HEK293 (cell line): ENCODE measurements at regions not wholly inside any gene's neighbourhood (a gene's known extent, or its start where the extent isn't known, plus 50 kb on each side); places are given as distances from the start of the nearest gene placed in this dataset.

ENCODE experiments used
- YY1 ChIP-seq: fragments of 450-650 bp; formaldehyde crosslinking; IDR thresholded peaks from 2 replicates; pipeline ENCODE4 v1.5.1; 2018; ENCODE audit warnings: missing biosample characterization, missing genetic modification characterization
- ZBTB48 ChIP-seq: fragments of 450-650 bp; formaldehyde crosslinking; IDR thresholded peaks from 2 replicates; pipeline ENCODE4 v1.5.1; 2016; ENCODE audit warnings: missing biosample characterization, missing genetic modification characterization
- ZBTB7A ChIP-seq: fragments of 450-650 bp; formaldehyde crosslinking; IDR thresholded peaks from 2 replicates; pipeline ENCODE4 v1.5.1; 2016; ENCODE audit warnings: low read depth, missing biosample characterization, missing genetic modification characterization
- ZNF239 ChIP-seq: fragments of 450-650 bp; formaldehyde crosslinking; IDR thresholded peaks from 2 replicates; pipeline ENCODE4 v1.5.1; 2016; ENCODE audit warnings: missing biosample characterization, missing genetic modification characterization
- ZNF510 ChIP-seq: fragments of 450-650 bp; formaldehyde crosslinking; IDR thresholded peaks from 2 replicates; pipeline ENCODE4 v1.5.1; 2018; ENCODE audit warnings: mild to moderate bottlenecking, missing genetic modification characterization, missing biosample characterization; ENCODE audit not compliant: insufficient replicate concordance
- TF ChIP-seq, protein P1 (sequence below): fragments of 450-650 bp; formaldehyde crosslinking; IDR thresholded peaks from 2 replicates; pipeline ENCODE4 v1.5.1; 2016; ENCODE audit warnings: missing biosample characterization, missing genetic modification characterization
- TF ChIP-seq, protein P2 (sequence below): IDR thresholded peaks from 2 replicates; pipeline ENCODE4 v1.6.1; 2011; ENCODE audit warnings: mild to moderate bottlenecking, low read depth, low read length, borderline replicate concordance

DNA sequence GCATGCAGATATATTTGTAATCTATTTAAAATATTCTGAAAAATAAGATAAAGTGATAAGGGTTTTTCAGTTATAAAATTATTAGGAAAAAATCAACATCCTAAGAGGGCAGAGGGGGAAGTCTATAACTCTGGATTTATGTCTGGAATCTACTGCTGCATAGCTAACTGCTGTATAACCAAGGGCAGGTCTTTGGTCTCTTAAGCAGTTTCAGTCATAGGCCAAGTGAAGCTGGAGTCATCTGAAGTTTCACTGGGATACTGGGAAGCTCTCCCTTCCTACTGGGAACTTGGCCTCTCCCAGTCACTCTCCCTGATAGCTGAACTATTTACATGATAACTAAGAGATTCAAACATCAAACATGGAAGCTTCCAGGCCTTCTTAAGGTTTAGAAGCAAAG is 1409.9 kb upstream of the PCDH7 start:
- TF ChIP-seq ZNF510 (tag by site-specific recombination), result no peak
- no peak for TF ChIP-seq ZBTB7A (tag by site-specific recombination)
- no peak for TF ChIP-seq ZBTB48
- TF ChIP-seq, protein P1, sequence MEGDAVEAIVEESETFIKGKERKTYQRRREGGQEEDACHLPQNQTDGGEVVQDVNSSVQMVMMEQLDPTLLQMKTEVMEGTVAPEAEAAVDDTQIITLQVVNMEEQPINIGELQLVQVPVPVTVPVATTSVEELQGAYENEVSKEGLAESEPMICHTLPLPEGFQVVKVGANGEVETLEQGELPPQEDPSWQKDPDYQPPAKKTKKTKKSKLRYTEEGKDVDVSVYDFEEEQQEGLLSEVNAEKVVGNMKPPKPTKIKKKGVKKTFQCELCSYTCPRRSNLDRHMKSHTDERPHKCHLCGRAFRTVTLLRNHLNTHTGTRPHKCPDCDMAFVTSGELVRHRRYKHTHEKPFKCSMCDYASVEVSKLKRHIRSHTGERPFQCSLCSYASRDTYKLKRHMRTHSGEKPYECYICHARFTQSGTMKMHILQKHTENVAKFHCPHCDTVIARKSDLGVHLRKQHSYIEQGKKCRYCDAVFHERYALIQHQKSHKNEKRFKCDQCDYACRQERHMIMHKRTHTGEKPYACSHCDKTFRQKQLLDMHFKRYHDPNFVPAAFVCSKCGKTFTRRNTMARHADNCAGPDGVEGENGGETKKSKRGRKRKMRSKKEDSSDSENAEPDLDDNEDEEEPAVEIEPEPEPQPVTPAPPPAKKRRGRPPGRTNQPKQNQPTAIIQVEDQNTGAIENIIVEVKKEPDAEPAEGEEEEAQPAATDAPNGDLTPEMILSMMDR (tag by site-specific recombination), result no peak
- TF ChIP-seq YY1 (tag by site-specific recombination), result no peak
- TF ChIP-seq ZNF239, result no peak
- TF ChIP-seq, protein P2, sequence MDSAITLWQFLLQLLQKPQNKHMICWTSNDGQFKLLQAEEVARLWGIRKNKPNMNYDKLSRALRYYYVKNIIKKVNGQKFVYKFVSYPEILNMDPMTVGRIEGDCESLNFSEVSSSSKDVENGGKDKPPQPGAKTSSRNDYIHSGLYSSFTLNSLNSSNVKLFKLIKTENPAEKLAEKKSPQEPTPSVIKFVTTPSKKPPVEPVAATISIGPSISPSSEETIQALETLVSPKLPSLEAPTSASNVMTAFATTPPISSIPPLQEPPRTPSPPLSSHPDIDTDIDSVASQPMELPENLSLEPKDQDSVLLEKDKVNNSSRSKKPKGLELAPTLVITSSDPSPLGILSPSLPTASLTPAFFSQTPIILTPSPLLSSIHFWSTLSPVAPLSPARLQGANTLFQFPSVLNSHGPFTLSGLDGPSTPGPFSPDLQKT, result no peak
